ENCODE measurements at regions not wholly inside any gene's neighbourhood (a gene's known extent, or its start where the extent isn't known, plus 50 kb on each side); places are given as distances from the start of the nearest gene placed in this dataset.

DNA sequence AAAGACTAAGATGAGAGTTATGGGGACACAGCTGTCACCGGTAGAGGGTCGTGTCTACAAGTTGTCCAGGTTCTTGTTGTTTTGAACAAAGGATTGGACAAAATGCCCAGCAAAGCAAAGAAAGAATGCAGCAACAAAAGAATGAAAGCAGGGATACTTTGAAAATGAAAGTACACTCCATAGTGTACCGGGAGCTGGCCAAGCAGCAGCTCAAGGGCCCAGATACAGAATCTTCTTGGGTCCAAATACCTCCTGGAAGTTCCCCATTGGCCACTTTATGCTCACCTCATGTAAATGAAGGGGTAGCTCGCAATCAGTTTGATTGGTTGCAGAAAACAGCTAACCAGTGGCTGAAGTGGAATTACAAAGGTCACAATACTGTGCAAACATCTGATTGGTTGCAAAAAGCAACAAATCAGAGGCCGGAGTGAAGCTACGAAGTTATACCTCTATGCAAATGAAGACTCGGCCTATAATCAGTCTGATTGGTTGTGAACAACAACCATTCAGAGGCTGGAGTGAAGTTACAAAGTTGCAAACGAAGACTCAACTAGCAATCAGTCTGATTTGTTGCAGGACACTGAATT, 474.9 kb upstream of the TMEFF2 start:
- H2BK15ac ChIP-seq (ENCODE audit: low read length): no peak overlapping the region
- no peak overlapping the region for H3K14ac ChIP-seq (ENCODE audit: insufficient read length)
- H4K5ac ChIP-seq (ENCODE audit: insufficient read length, low read depth, low read length): no peak overlapping the region
- no peaks in the 10 kb centered on the region for H3K79me2 ChIP-seq (ENCODE audit: control insufficient read depth in 1 of 2, insufficient read depth in 2 of 2, low read length in 2 of 2)
- H3K4me3 ChIP-seq (ENCODE audit: extremely low read depth in 1 of 4, insufficient read depth in 2 of 4, low read depth in 3 of 4, low read length in 4 of 4): no peak overlapping the region
- no peaks in the 10 kb centered on the region for H3K4me1 ChIP-seq (replicated peaks in 1 of 4; ENCODE audit: control insufficient read depth in 3 of 4, insufficient read depth in 4 of 4, low read length in 3 of 4)
- H2BK20ac ChIP-seq (ENCODE audit: low read length): no peak overlapping the region
- no peak overlapping the region for H3K4ac ChIP-seq (replicated peaks; ENCODE audit: insufficient read length, low read depth, low read length)
- CTCF ChIA-PET (ENCODE audit: partially characterized antibody): no interaction called here
- no peak overlapping the region for H3K23ac ChIP-seq (ENCODE audit: insufficient read length)
- no peak overlapping the region for H3K18ac ChIP-seq (ENCODE audit: extremely low read depth, low read length)
- no peaks in the 10 kb centered on the region for H3K36me3 ChIP-seq (ENCODE audit: control insufficient read depth in 2 of 4, insufficient read depth in 4 of 4, low read length in 3 of 4)
- no peak overlapping the region for H3K56ac ChIP-seq (replicated peaks; ENCODE audit: insufficient read length, low read depth, low read length)
- H2BK5ac ChIP-seq (ENCODE audit: low read depth, low read length): no peak overlapping the region
- H3K4me2 ChIP-seq (ENCODE audit: insufficient read depth in 1 of 2, low read depth in 2 of 2, low read length in 2 of 2): no peak overlapping the region
- 92% methylated on average over 8 of the region's 8 CpGs; no CpG with 5 or more reads in 1 of the 2 experiments for WGBS, 2 experiments (ENCODE audit: extremely low coverage in 1 of 2, insufficient coverage in 1 of 2, insufficient read length in 1 of 2, insufficient replicate concordance in 2 of 2, low coverage in 1 of 2, low lambda C conversion rate in 2 of 2, missing lambda C conversion rate in 1 of 2)
- no peak overlapping the region for H3K27ac ChIP-seq (ENCODE audit: low read depth, low read length)
- FAIRE-seq (no peak), DNase-seq (ENCODE audit: low read depth in 1 of 2, low spot score in 2 of 2) (no peak)
- no peak overlapping the region for H2BK120ac ChIP-seq (replicated peaks; ENCODE audit: low read depth, low read length)
- no peaks in the 10 kb centered on the region for H3K9me3 ChIP-seq (ENCODE audit: insufficient read depth in 2 of 2, low read depth in 1 of 2, low read length in 1 of 2)
- no peaks in the 10 kb centered on the region for H3K79me1 ChIP-seq (ENCODE audit: low read depth, low read length)
- POLR2A ChIA-PET (ENCODE audit: partially characterized antibody): no interaction called here
- H3K27me3 ChIP-seq (replicated peaks in 1 of 4; ENCODE audit: control insufficient read depth in 3 of 4, extremely low read depth in 1 of 4, insufficient read depth in 3 of 4, low read length in 3 of 4): no peaks in the 10 kb centered on the region
- H3K23me2 ChIP-seq (ENCODE audit: low read depth, low read length): no peaks in the 10 kb centered on the region
- no peak overlapping the region for H4K91ac ChIP-seq (replicated peaks; ENCODE audit: insufficient read length, low read length)
- H2AK5ac ChIP-seq (ENCODE audit: low read depth, low read length): no peak overlapping the region
- peak overlapping the region; percentile 70; the same call in 1 of the 2 replicates for H2AFZ ChIP-seq (ENCODE audit: low read length)
- H4K20me1 ChIP-seq (replicated peaks in 1 of 2; ENCODE audit: control insufficient read depth in 1 of 2, insufficient read depth in 2 of 2, low read length in 2 of 2): no peaks in the 10 kb centered on the region
- H3K9ac ChIP-seq (replicated peaks in 1 of 4; ENCODE audit: extremely low read depth in 1 of 4, low read depth in 3 of 4, low read length in 3 of 4): no peak overlapping the region
- H4K8ac ChIP-seq (ENCODE audit: extremely low read depth, insufficient read depth, low read length): no peak overlapping the region
- H2BK12ac ChIP-seq (ENCODE audit: low read depth, low read length): no peak overlapping the region
- no peak for TF ChIP-seq EGR1 (IDR thresholded peaks at IDR 0.05; ENCODE audit: borderline replicate concordance, low read depth, low read length)
- no peak for TF ChIP-seq ASH2L (IDR thresholded peaks at IDR 0.05; ENCODE audit: low read length)
- no peak for TF ChIP-seq SP2 (IDR thresholded peaks at IDR 0.05; ENCODE audit: low read length)
- TF ChIP-seq HDAC6 (IDR thresholded peaks at IDR 0.05; ENCODE audit: low read depth, low read length): no peak
- TF ChIP-seq POLR2AphosphoS5 (IDR thresholded peaks at IDR 0.05; ENCODE audit: low read depth, low read length): no peak
- no peak for TF ChIP-seq SUZ12 (IDR thresholded peaks at IDR 0.05; ENCODE audit: low read length)
- TF ChIP-seq CBX8 (IDR thresholded peaks at IDR 0.05; ENCODE audit: borderline replicate concordance, low read depth, low read length): no peak
- TF ChIP-seq TAF1 (IDR thresholded peaks at IDR 0.05; ENCODE audit: low read depth, low read length): no peak
- no peak for TF ChIP-seq POU5F1 (IDR thresholded peaks at IDR 0.05; ENCODE audit: low read depth, low read length)
- no peak for TF ChIP-seq HDAC2 (IDR thresholded peaks at IDR 0.05; ENCODE audit: borderline replicate concordance in 1 of 2, low read depth in 2 of 2, low read length in 2 of 2)
- TF ChIP-seq SRF (IDR thresholded peaks at IDR 0.05; ENCODE audit: low read depth, low read length): no peak
- no peak for TF ChIP-seq CREB1 (IDR thresholded peaks at IDR 0.05)
- TF ChIP-seq RXRA (IDR thresholded peaks at IDR 0.05; ENCODE audit: insufficient read depth, low read depth, low read length): no peak
- TF ChIP-seq NRF1 (IDR thresholded peaks at IDR 0.05; ENCODE audit: low read depth, low read length): no peak
- no peak for TF ChIP-seq RBBP5 (IDR thresholded peaks at IDR 0.05; ENCODE audit: borderline replicate concordance, low read depth, low read length)
- no peak for TF ChIP-seq BRCA1 (IDR thresholded peaks at IDR 0.05; ENCODE audit: low read depth, low read length)
